Superior temporal gyrus (tissue), 1 donor: ENCODE measurements at regions not wholly inside any gene's neighbourhood (a gene's known extent, or its start where the extent isn't known, plus 50 kb on each side); places are given as distances from the start of the nearest gene placed in this dataset.
A peak's percentile ranks its signal among the peaks of the same experiment; 100 is the strongest.
"Not testable (repeated sequence)": the region's sequence is repeated elsewhere in the genome, so short reads cannot be mapped to it uniquely, and the experiment has no call there.

ENCODE experiments used
- DNase-seq: peaks from one replicate; pipeline ENCODE4 v3.0.0-alpha.2; 2016; ENCODE audit errors: extremely low spot score

- no peak for DNase-seq
Measured at GRCh38 chr7:86592185-86592584, 51.5 kb upstream of the GRM3 start.

- DNase-seq, result no peak
Measured at GRCh38 chr7:86574006-86574405, 69.7 kb upstream of the GRM3 start.

- DNase-seq, result no peak
Measured at GRCh38 chr7:86558680-86559501, 84.8 kb upstream of the GRM3 start.

- no peak for DNase-seq
Measured at GRCh38 chr7:86534641-86535040, 109.1 kb upstream of the GRM3 start.

- DNase-seq, result no peak
Measured at GRCh38 chr7:86504229-86504628, 139.5 kb upstream of the GRM3 start.

- no peak for DNase-seq
Measured at GRCh38 chr7:86499986-86500385, 143.7 kb upstream of the GRM3 start.

GRCh38 chr7:86485827-86486226, 157.9 kb upstream of the GRM3 start:
- DNase-seq, result no peak

- no peak for DNase-seq
Measured at GRCh38 chr7:86479144-86479543, 164.6 kb upstream of the GRM3 start.

- no peak for DNase-seq
Measured at GRCh38 chr7:86477343-86477935, 166.3 kb upstream of the GRM3 start.

GRCh38 chr7:86470763-86471162, 172.9 kb upstream of the GRM3 start:
- DNase-seq, result no peak

- DNase-seq, result peak; percentile 93
Measured at GRCh38 chr7:86469680-86470295, 173.9 kb upstream of the GRM3 start.

GRCh38 chr7:86454753-86455152, 189.0 kb upstream of the GRM3 start:
- DNase-seq, result no peak

- no peak for DNase-seq
Measured at GRCh38 chr7:86453454-86453853, 190.3 kb upstream of the GRM3 start.

GRCh38 chr7:86448856-86449255, 194.9 kb upstream of the GRM3 start:
- no peak for DNase-seq

- DNase-seq, result no peak
Measured at GRCh38 chr7:86445285-86445684, 198.4 kb upstream of the GRM3 start.

- no peak for DNase-seq
Measured at GRCh38 chr7:86444245-86444644, 199.5 kb upstream of the GRM3 start.

- DNase-seq, result not testable (repeated sequence)
Measured at GRCh38 chr7:86440420-86440819, 203.3 kb upstream of the GRM3 start.

GRCh38 chr7:86437951-86438450, 205.7 kb upstream of the GRM3 start:
- DNase-seq, result no peak

- peak; percentile 35 for DNase-seq
Measured at GRCh38 chr7:86431761-86432160, 211.9 kb upstream of the GRM3 start.

GRCh38 chr7:86411814-86412213, 231.9 kb upstream of the GRM3 start:
- DNase-seq, result no peak

- no peak for DNase-seq
Measured at GRCh38 chr7:86407291-86407690, 236.4 kb upstream of the GRM3 start.

GRCh38 chr7:86391813-86392212, 251.9 kb upstream of the GRM3 start:
- no peak for DNase-seq

GRCh38 chr7:86375602-86376001, 268.1 kb upstream of the GRM3 start:
- not testable (repeated sequence) for DNase-seq
